PFSK-1 (cell line): ENCODE measurements at regions not wholly inside any gene's neighbourhood (a gene's known extent, or its start where the extent isn't known, plus 50 kb on each side); places are given as distances from the start of the nearest gene placed in this dataset.

Source experiments
- FOXP2 ChIP-seq: optimal IDR thresholded peaks from 2 replicates; pipeline ENCODE3; 2011; ENCODE audit warnings: borderline replicate concordance, control low read depth, inconsistent platforms; ENCODE audit not compliant: insufficient read depth; ENCODE audit errors: extremely low read length, extremely low read depth
- POLR2AphosphoS5 ChIP-seq: IDR thresholded peaks from 2 replicates; pipeline ENCODE4 v1.6.1; 2012; ENCODE audit warnings: low read depth, mild to moderate bottlenecking, control low read depth, low read length, moderate library complexity

- no peak for TF ChIP-seq FOXP2
- no peak for TF ChIP-seq POLR2AphosphoS5
Measured at GRCh38 chr2:176581557-176582165, 312.4 kb downstream of the MTX2 start.
